ENCODE measurements at regions not wholly inside any gene's neighbourhood (a gene's known extent, or its start where the extent isn't known, plus 50 kb on each side); places are given as distances from the start of the nearest gene placed in this dataset.
"Not testable (repeated sequence)": the region's sequence is repeated elsewhere in the genome, so short reads cannot be mapped to it uniquely, and the experiment has no call there.

- no peak for DNase-seq
These were observed 1048.8 kb upstream of the ACO1 start for GRCh38 chr9:31335529-31336234.

GRCh38 chr9:31336386-31336785 is 1048.1 kb upstream of the ACO1 start:
- DNase-seq: no peak

GRCh38 chr9:31336841-31337240 is 1047.6 kb upstream of the ACO1 start:
- no peak for DNase-seq

GRCh38 chr9:31347082-31347617 is 1037.3 kb upstream of the ACO1 start:
- DNase-seq: no peak

GRCh38 chr9:31355159-31355882 is 1029.1 kb upstream of the ACO1 start:
- no peak for DNase-seq

GRCh38 chr9:31355965-31356364 is 1028.5 kb upstream of the ACO1 start:
- no peak for DNase-seq

GRCh38 chr9:31359071-31359470 is 1025.4 kb upstream of the ACO1 start:
- DNase-seq: no peak

- DNase-seq: no peak
These were observed 1020.3 kb upstream of the ACO1 start for GRCh38 chr9:31364171-31364570.

GRCh38 chr9:31372799-31373587 is 1011.5 kb upstream of the ACO1 start:
- DNase-seq: no peak

GRCh38 chr9:31377358-31377757 is 1007.1 kb upstream of the ACO1 start:
- DNase-seq: no peak

- DNase-seq: no peak
These were observed 995.8 kb upstream of the ACO1 start for GRCh38 chr9:31388660-31389059.

GRCh38 chr9:31389075-31389474 is 995.4 kb upstream of the ACO1 start:
- no peak for DNase-seq

GRCh38 chr9:31390403-31391025 is 993.9 kb upstream of the ACO1 start:
- DNase-seq: no peak

GRCh38 chr9:31393240-31393639 is 991.2 kb upstream of the ACO1 start:
- no peak for DNase-seq

GRCh38 chr9:31394015-31394473 is 990.4 kb upstream of the ACO1 start:
- DNase-seq: no peak

GRCh38 chr9:31412081-31412480 is 972.4 kb upstream of the ACO1 start:
- no peak for DNase-seq

GRCh38 chr9:31415164-31415563 is 969.3 kb upstream of the ACO1 start:
- no peak for DNase-seq

GRCh38 chr9:31418419-31418818 is 966.0 kb upstream of the ACO1 start:
- DNase-seq: no peak

- not testable (repeated sequence) for DNase-seq
These were observed 940.6 kb upstream of the ACO1 start for GRCh38 chr9:31443630-31444457.

GRCh38 chr9:31445357-31445756 is 939.1 kb upstream of the ACO1 start:
- DNase-seq: no peak

- DNase-seq: no peak
These were observed 938.5 kb upstream of the ACO1 start for GRCh38 chr9:31445960-31446359.

- no peak for DNase-seq
These were observed 917.4 kb upstream of the ACO1 start for GRCh38 chr9:31467075-31467474.

Measured in retina (tissue), 1 donor.